DND-41 (cell line): ENCODE measurements at regions not wholly inside any gene's neighbourhood (a gene's known extent, or its start where the extent isn't known, plus 50 kb on each side); places are given as distances from the start of the nearest gene placed in this dataset.

Experiments used
- ATAC-seq: fragments of 200-7000 bp; cut with Tn5 transposase; 3 replicates; pipeline ENCODE4 v1.9.1; 2021; ENCODE audit warnings: low read depth; ENCODE audit not compliant: insufficient read depth
- DNase-seq: peaks from one replicate; pipeline ENCODE4 v3.0.0-alpha.2; 2020
- H2AFZ ChIP-seq: 2 replicates; pipeline ENCODE4 v1.6.0; 2012; ENCODE audit warnings: low read depth, low read length
- H3K27ac ChIP-seq: 2 replicates; pipeline ENCODE4 v1.5.1; 2012; ENCODE audit warnings: low read length, inconsistent platforms
- H3K27me3 ChIP-seq: fragments of 200-600 bp; sonication (generic); 2 replicates; pipeline ENCODE4 v1.6.0; 2012; ENCODE audit warnings: low read length, mild to moderate bottlenecking, inconsistent platforms; ENCODE audit not compliant: insufficient read depth, poor library complexity
- H3K36me3 ChIP-seq: 2 replicates; pipeline ENCODE4 v1.5.1; 2012; ENCODE audit warnings: low read length, inconsistent platforms; ENCODE audit not compliant: insufficient read depth
- H3K4me1 ChIP-seq: 2 replicates; pipeline ENCODE4 v1.5.1; 2012; ENCODE audit warnings: mild to moderate bottlenecking, low read length; ENCODE audit not compliant: insufficient read depth
- H3K4me2 ChIP-seq: 2 replicates; pipeline ENCODE4 v1.6.0; 2012; ENCODE audit warnings: mild to moderate bottlenecking, moderate library complexity, low read length, inconsistent platforms; ENCODE audit not compliant: insufficient read depth
- H3K4me3 ChIP-seq, 2 experiments: fragments of 200-600 bp in 1 of 2; shearing (Covaris generic) in 1 of 2; 2 replicates each; pipeline ENCODE4 v1.5.1; 2012 to 2016; ENCODE audit warnings: inconsistent platforms in 2 of 2, low read length in 2 of 2, mild to moderate bottlenecking in 2 of 2, low read depth in 1 of 2, moderate library complexity in 1 of 2
- H3K79me2 ChIP-seq: 2 replicates; pipeline ENCODE4 v1.6.0; 2012; ENCODE audit warnings: low read length, inconsistent platforms; ENCODE audit not compliant: insufficient read depth
- H3K9ac ChIP-seq: 2 replicates; pipeline ENCODE4 v1.6.0; 2012; ENCODE audit warnings: low read depth, mild to moderate bottlenecking, inconsistent platforms, low read length, moderate library complexity
- H3K9me3 ChIP-seq: 2 replicates; pipeline ENCODE4 v1.5.1; 2012; ENCODE audit warnings: low read length, moderate library complexity, mild to moderate bottlenecking, inconsistent platforms; ENCODE audit not compliant: insufficient read depth, severe bottlenecking
- H4K20me1 ChIP-seq: 2 replicates; pipeline ENCODE4 v1.6.0; 2012; ENCODE audit warnings: low read length; ENCODE audit not compliant: insufficient read depth
- CTCF ChIP-seq: IDR thresholded peaks from 2 replicates; pipeline ENCODE4 v1.5.1; 2012; ENCODE audit warnings: borderline replicate concordance, low read length, moderate library complexity, mild to moderate bottlenecking; ENCODE audit not compliant: poor library complexity, severe bottlenecking; ENCODE audit errors: extremely low read depth
- EZH2 ChIP-seq: IDR thresholded peaks from 3 replicates; pipeline ENCODE4 v1.6.1; 2012; ENCODE audit warnings: borderline replicate concordance, low read depth, mild to moderate bottlenecking, moderate library complexity, low read length, inconsistent platforms; ENCODE audit not compliant: severe bottlenecking

- H3K4me2 ChIP-seq, result no peak overlapping the region
- no peak overlapping the region for H2AFZ ChIP-seq
- no peak overlapping the region for H3K9ac ChIP-seq
- H3K4me1 ChIP-seq, result no peaks in the 10 kb centered on the region
- H3K27ac ChIP-seq, result no peak overlapping the region
- TF ChIP-seq CTCF (no peak), EZH2 (no peak)
- no peak overlapping the region for H3K4me3 ChIP-seq
- ATAC-seq (no peak), DNase-seq (no peak)
- no peaks in the 10 kb centered on the region for H3K79me2 ChIP-seq
- no peaks in the 10 kb centered on the region for H3K9me3 ChIP-seq
- no peaks in the 10 kb centered on the region for H3K27me3 ChIP-seq
- no peaks in the 10 kb centered on the region for H3K36me3 ChIP-seq
- no peaks in the 10 kb centered on the region for H4K20me1 ChIP-seq
Observed at GRCh38 chr5:92328584-92329259, 945.6 kb upstream of the ARRDC3 start.

GRCh38 chr5:92320446-92320845 lies 937.3 kb upstream of the ARRDC3 start:
- Histone ChIP-seq H3K4me3 (no peak overlapping the region), H2AFZ (no peak overlapping the region), H3K79me2 (no peaks in the 10 kb centered on the region), H3K27me3 (no peaks in the 10 kb centered on the region), H3K9me3 (no peaks in the 10 kb centered on the region), H3K4me1 (no peaks in the 10 kb centered on the region), H3K4me2 (no peak overlapping the region), H3K9ac (no peak overlapping the region), H4K20me1 (no peaks in the 10 kb centered on the region), H3K36me3 (no peaks in the 10 kb centered on the region), H3K27ac (no peak overlapping the region)
- no peak for ATAC-seq
- no peak for DNase-seq
- TF ChIP-seq EZH2 (no peak), CTCF (no peak)

GRCh38 chr5:92313385-92313784 lies 930.3 kb upstream of the ARRDC3 start:
- no peaks in the 10 kb centered on the region for H3K9me3 ChIP-seq
- no peak for ATAC-seq
- H3K4me2 ChIP-seq, result no peak overlapping the region
- H3K79me2 ChIP-seq, result no peaks in the 10 kb centered on the region
- no peaks in the 10 kb centered on the region for H3K4me1 ChIP-seq
- no peak overlapping the region for H2AFZ ChIP-seq
- no peak overlapping the region for H3K4me3 ChIP-seq
- no peak for DNase-seq
- no peaks in the 10 kb centered on the region for H4K20me1 ChIP-seq
- H3K27me3 ChIP-seq, result no peaks in the 10 kb centered on the region
- no peak overlapping the region for H3K9ac ChIP-seq
- TF ChIP-seq EZH2 (no peak), CTCF (no peak)
- H3K27ac ChIP-seq, result no peak overlapping the region
- no peaks in the 10 kb centered on the region for H3K36me3 ChIP-seq
